Ovary (tissue), 3 donors: ENCODE measurements at regions not wholly inside any gene's neighbourhood (a gene's known extent, or its start where the extent isn't known, plus 50 kb on each side); places are given as distances from the start of the nearest gene placed in this dataset.

Source experiments
- EP300 ChIP-seq: sonication (generic); formaldehyde crosslinking; IDR thresholded peaks from one replicate; pipeline ENCODE4 v1.6.1; 2017; ENCODE audit warnings: antibody characterized with exemption
- TF ChIP-seq, protein P1 (sequence below), 3 donors: fragments of 450-650 bp in 2 of 3; fragments of 200-600 bp in 1 of 3; IDR thresholded peaks; one replicate each; pipeline versions ENCODE4 v1.5.1 to v1.8.0; 2016 to 2022; ENCODE audit warnings: antibody characterized with exemption in 3 of 3, mild to moderate bottlenecking in 1 of 3
- donor health status: DM: no; HTN: no; CAD: no.

DNA sequence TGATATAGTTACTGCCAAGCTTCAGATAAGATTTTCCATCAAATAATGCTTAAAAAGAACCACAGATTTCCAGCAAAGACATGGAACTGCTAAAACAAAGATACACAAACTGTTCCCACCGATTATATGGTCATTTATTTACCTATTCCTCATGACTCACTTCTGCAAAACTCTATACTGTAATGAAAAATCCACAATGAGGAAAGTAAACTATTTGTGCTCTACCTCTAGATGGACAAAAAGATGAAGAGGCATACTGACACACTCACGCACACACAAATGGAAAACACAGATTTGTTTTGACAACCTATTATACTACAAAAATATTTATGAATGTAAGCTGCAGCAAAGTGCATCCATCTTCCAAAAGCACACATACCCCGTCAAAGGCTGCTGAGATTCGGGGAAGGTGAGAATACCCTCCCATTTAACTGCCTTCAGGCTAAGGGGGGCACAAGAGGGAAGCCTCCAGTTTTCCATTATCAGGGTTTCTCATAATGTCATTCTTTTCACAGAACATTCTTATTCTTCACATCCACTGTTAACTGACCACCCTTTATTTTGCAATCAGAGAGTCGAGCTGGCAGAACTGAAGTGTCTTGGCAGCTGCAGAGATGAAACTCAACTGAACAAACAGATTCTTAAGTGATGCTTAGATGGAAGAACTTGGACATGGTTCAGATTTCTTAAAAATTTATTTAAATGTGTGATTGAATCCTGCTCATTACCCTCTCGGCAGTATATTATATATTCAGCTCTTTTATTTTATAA is 115.9 kb upstream of the TANK start:
- TF ChIP-seq, protein P1, sequence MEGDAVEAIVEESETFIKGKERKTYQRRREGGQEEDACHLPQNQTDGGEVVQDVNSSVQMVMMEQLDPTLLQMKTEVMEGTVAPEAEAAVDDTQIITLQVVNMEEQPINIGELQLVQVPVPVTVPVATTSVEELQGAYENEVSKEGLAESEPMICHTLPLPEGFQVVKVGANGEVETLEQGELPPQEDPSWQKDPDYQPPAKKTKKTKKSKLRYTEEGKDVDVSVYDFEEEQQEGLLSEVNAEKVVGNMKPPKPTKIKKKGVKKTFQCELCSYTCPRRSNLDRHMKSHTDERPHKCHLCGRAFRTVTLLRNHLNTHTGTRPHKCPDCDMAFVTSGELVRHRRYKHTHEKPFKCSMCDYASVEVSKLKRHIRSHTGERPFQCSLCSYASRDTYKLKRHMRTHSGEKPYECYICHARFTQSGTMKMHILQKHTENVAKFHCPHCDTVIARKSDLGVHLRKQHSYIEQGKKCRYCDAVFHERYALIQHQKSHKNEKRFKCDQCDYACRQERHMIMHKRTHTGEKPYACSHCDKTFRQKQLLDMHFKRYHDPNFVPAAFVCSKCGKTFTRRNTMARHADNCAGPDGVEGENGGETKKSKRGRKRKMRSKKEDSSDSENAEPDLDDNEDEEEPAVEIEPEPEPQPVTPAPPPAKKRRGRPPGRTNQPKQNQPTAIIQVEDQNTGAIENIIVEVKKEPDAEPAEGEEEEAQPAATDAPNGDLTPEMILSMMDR (IDR thresholded peaks at IDR 0.05): no peak
- no peak for TF ChIP-seq EP300
